ENCODE measurements at regions not wholly inside any gene's neighbourhood (a gene's known extent, or its start where the extent isn't known, plus 50 kb on each side); places are given as distances from the start of the nearest gene placed in this dataset.
"Not testable (repeated sequence)": the region's sequence is repeated elsewhere in the genome, so short reads cannot be mapped to it uniquely, and the experiment has no call there.

- DNase-seq = no peak
Observed at GRCh38 chr12:46982629-46983392, 96.6 kb upstream of the PCED1B start.

DNA sequence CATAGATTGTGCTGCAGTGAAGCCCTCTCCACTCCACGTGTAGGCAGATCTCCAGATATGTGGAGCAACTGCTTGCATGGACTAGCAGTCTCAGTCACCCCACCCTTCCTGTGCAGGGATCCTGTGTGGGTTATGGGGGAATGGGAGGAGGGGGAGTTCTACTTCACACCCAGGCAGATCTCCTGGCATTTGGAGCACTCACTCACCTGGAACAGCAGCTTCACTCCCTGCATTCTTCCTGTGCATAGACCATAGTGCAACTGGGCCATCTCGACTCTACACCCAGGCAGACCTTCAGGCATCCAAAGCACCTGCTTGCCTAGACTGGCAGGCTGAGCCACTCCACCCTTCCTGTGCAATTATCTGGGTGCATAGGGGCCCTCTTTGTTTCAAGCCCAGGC lies 96.0 kb upstream of the PCED1B start:
- DNase-seq = no peak

DNA sequence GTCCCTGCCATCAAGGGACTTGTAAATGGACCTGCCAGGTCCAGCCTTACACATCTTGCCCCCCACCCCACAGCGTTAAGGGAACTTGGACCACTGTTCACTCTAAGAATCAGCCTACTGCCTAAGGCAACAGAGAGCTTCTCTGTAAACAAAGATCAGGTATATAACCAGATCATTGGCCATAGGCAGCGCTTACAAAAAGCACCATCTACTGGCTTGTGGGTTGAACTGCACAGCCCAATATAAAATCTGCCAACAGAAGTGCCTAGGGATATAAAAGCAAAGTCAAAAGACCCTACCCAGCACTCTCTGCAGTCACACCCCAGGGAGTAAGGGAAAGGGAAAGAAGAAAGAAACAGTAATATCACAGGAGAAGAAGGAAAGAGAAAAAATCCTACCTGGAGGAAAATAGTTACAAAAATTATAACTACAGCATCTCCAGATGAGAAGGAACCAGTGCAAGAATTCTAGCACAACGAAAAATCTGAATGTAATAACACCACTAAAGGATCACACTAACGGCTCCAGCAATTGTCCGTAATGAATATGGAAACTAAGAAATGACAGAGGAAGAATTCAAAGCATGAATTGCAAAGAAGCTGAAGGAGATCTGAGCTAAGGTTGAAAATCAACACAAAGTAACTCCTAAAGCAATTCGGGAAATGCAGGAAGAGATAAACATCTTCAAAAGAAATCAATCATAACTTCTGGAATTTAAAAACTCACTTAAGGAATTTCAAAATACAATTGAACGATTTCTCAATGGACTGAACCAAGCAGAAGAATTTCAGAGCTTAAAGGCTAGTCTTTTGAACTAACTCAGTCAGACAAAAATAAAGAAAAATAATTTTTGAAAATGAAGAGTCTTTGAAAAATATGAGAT lies 95.2 kb upstream of the PCED1B start:
- peak in 10 of 56 donors; percentile 0 to 26 (median 4) for DNase-seq

DNA sequence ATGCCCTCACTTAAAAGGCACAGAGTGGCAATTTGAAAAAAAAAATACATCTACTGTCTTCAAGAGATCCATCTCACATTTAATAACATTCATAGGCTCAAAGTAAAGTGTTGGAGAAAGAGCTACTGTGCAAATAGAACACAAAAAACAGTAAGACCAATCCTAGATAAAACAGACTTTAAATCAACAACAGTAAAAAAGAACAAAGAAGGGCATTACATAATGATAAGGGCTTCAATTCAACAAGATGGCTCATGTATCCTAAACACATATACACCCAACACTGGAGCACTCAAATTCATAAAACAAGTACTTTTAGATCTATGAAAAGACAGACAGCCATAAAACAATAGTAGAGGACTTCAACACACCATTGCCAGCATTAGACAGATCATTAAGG lies 93.6 kb upstream of the PCED1B start:
- DNase-seq = no peak

- not testable (repeated sequence) for DNase-seq
Observed at GRCh38 chr12:46988122-46988521, 91.3 kb upstream of the PCED1B start.

DNA sequence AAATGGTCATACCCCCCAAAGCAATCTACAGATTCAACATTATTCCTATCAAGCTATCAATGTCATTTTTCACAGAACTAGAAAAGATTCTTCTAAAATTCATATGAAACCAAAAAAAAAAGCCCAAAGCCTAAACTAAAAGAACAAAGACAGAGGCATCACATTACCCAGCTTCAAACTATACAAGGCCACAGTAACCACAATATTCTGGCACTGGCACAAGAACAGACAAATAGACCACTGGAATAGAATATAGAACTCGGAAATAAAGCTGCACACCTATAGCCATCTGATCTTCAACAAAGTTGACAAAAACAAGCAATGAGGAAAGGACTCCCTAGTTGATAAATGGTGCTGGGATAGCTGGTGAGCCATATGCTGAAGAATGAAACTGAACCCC lies 89.2 kb upstream of the PCED1B start:
- no peak for DNase-seq

GRCh38 chr12:46992051-46992450 lies 87.4 kb upstream of the PCED1B start:
- not testable (repeated sequence) for DNase-seq

- no peak for DNase-seq
Observed at GRCh38 chr12:46998811-46999368, 80.5 kb upstream of the PCED1B start.

- DNase-seq = peak in 1 of 56 donors; percentile 0
Observed at GRCh38 chr12:47004634-47005033, 74.8 kb upstream of the PCED1B start.

DNA sequence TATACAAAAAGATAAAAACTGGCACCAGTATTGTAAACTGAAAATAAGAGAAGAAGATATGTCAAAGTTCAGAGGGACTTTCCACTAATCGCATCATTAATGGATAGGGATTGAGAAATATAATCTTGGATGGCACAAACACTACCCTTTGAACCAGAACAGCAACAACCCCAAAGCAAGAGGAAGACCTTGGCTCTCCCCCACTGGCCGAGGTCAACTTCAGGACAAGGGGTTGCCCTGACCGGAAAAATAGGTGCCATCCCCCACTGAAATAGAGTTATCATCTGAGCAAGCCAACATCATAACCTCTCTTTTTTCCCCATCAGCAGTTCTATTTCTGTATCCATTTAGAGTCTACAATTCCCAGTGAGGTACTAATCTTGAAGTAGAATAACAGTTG lies 72.4 kb upstream of the PCED1B start:
- DNase-seq = no peak

DNA sequence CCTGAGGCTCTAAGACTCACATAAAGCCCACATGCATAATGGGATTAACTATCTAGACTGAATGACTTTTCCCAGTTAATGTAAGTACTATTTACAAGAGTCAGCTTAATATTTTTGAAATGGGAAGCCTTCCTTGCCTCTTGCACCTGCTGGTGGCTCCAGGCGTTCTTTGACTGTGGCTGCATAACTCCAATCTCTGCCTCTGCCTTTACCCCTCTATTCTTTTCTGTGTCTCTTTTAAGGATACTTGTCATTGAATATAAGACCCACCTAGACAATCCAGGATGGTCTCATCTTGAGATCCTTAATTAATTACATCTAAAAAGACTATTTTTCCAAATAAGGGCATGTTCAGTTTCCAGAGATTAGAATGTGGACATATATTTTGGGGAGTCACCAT lies 66.9 kb upstream of the PCED1B start:
- DNase-seq = no peak

GRCh38 chr12:47014474-47014873 lies 64.9 kb upstream of the PCED1B start:
- no peak for DNase-seq

GRCh38 chr12:47015381-47015780 lies 64.0 kb upstream of the PCED1B start:
- DNase-seq = no peak

DNA sequence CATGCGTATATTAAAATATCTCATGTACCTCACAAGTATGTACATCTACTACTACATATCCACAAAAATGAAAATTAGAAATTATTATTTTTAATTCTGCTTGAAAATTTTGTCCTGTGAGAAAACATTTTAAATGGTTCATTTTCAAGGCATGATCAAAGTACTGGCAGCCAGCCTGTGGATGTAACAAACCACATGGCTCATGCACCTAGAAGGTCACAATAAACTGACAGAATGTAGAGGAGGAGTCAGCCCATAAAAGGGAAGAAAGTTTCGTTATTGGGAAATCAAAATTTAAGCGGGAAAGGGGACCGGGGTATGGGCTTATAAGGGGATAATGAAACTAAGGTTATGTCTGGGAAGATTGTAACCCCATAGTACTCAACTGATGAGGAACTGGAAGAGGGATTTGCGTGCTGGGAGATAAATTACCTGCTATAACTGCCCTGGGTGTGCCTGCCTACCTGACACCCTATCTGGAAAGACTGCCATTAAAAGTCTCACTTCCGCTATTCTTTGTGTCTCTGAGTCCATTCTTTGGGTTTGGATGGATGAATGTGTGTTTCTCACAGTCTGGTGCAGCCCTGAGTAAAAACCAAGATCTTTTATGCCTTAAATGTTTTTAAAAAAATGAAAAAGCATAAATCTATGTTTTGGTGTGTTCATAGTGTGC lies 62.2 kb upstream of the PCED1B start:
- DNase-seq = no peak

DNA sequence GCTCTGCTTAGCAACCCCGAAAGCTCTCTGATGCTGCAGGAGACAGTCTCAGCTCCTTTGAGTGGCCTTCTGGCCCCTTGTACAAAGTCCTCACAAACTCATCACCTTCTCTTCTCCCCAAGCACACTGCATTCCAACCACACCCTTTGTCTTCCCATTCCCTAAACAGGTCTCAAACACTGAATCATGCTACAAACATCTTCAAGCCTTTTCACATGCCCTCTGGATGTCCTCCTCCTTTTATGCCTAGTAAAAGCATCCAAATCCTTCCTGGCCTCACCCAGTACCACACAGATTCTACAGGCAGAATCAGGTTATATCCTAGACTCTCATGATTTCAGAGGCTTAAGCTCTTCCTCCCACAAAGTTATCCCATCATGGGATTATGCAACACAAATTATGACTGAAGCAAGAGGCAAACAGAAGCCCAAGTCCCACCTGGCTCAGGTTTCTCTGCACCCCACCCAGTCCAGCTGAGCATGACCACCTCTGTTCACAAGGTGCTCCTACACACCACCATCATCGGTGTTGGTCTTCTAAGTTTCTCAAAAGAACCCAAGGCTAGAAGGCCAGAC lies 61.4 kb upstream of the PCED1B start:
- DNase-seq = no peak

DNA sequence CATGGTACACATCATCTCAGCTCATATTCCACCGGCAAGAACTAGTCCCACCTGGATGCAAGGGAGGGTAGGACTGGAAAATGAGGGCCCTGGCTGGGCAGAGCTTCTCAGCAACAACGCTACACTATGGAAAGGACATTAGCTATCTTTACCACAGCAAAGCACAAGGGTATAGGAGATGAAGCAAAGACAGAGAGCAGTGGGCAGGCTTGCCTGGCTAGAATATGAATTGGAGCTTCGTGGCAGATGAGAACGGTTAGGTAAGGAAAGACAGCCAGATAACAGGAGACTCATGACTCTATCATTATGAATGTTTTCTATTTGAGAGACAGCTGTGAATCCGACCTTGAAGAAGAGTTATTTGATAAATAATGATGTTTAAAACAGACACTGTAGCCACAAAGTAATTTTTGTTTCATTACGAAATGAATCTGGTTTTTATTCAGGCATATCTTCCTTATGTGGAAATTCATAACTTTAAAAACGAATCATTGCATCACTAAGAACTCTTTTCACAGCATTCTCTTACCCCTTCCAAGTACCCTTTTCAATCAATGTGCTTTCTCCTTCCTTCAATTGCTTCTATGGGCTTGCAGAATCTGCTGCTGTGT lies 59.1 kb upstream of the PCED1B start:
- DNase-seq = no peak

DNA sequence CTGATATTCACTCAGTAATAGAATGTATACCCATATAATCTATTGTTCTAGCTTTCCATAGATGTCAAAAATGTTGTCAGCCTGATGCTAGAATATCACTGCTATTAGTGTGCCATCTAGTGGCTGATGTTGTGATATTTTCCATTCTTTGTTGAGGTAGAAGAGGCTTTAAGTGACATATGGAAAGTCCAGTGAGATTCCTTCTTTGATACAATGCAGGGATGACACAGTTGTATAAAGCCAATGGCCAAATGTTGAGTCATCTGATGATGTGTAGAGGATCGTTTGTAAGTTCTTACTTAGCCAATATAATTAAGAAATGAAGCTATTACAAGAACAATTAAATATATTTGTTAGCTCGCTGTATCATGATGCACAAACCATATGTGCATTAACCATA lies 58.1 kb upstream of the PCED1B start:
- peak in 1 of 56 donors; percentile 14 for DNase-seq

DNA sequence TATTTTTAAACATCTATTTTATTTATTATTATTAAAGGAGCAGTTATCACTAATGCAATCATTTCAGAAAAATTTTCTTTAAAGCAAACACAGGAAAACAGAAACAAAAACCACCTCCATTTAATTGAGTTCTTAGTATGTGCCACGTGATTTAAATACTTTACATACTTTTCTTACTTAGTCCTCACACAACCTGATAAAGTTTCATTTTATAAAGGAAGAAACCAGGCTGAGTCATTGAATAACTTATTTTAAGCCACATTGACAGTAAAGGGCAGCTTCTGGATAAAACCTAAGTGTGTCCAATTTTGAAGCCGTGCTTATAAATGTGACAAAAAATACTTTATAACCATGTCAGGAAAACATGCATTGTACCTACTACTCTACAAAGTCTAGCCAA lies 57.1 kb upstream of the PCED1B start:
- no peak for DNase-seq

DNA sequence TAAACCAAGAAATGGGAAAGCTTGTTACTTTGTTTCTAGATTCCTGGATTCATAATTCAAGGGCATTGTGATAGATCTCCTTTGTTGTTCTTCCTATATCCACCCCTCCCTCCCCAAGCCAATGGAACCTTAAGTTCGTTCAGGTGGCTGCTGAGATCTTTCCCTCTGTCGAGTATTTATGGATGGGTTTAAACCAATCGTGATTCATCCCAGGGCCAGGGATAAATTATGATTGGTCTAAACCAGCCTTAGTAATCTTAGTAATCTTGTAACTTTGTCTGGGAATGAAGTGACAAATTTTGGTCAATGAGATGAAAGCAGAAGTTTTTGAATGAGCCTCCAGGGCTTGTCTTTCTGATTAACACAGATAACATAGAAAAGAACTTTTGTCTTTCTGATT lies 56.1 kb upstream of the PCED1B start:
- DNase-seq = no peak

- DNase-seq = no peak
Observed at GRCh38 chr12:47023953-47024352, 55.5 kb upstream of the PCED1B start.

DNA sequence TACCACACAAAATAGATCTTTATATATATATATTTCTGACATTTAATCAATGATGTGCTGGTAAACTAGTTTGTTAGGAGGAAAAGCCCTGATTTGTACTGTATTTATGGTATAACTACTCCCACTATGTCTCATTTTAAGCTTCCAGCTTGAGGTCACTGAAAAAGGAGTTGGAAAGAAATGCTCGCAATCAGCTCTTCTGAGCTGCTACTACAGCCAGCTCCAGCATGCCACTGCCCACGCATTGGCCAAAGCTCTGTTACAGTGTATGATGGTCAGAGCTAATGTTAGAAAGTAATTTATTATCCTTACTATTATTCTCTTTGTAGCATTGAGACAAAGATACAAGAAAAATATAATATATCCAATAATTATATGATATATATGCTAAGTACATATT lies 55.0 kb upstream of the PCED1B start:
- no peak for DNase-seq
